H1 (cell line): ENCODE measurements at regions not wholly inside any gene's neighbourhood (a gene's known extent, or its start where the extent isn't known, plus 50 kb on each side); places are given as distances from the start of the nearest gene placed in this dataset.

Source experiments
- CTBP2 ChIP-seq: IDR thresholded peaks from 2 replicates; pipeline ENCODE4 v1.7.0; 2011; ENCODE audit warnings: borderline replicate concordance, mild to moderate bottlenecking, moderate library complexity, mixed read lengths, low read length; ENCODE audit not compliant: insufficient read depth, insufficient read length
- GTF2F1 ChIP-seq: IDR thresholded peaks from 2 replicates; pipeline ENCODE4 v1.6.1; 2012; ENCODE audit warnings: low read depth, low read length, improper control_type of control experiment, borderline replicate concordance
- PHF8 ChIP-seq: fragments of 200-600 bp; sonication (generic); conservative IDR thresholded peaks from 2 replicates; pipeline ENCODE4 v1.7.1; 2012; ENCODE audit warnings: low read depth, mild to moderate bottlenecking, inconsistent platforms, low read length, moderate library complexity
- TF ChIP-seq, protein P1 (sequence below): IDR thresholded peaks from 2 replicates; pipeline ENCODE4 v1.6.1; 2011; ENCODE audit warnings: low read depth, mild to moderate bottlenecking, low read length; ENCODE audit not compliant: insufficient read depth

DNA sequence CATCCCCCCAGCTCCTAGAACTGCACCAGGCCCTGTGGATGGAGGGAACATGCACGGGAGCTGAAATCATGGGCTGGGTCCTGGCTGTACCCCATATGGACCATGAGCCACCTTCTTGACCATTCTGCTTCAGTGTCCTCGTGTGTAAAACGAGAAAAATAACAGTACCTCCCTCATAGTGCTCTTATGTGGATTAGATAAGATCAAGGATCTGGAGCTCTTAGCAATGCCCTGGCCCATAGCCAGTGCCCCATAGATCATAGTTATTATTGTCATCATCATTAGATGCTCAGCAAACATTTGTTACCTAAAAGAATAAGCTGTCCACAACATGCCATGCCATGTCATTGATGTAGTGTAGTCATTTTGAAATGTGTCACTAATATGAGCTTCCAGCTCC is 71.3 kb downstream of the SYNE3 start (continued):
- TF ChIP-seq GTF2F1 (no peak), CTBP2 (no peak), PHF8 (no peak)
- TF ChIP-seq, protein P1, sequence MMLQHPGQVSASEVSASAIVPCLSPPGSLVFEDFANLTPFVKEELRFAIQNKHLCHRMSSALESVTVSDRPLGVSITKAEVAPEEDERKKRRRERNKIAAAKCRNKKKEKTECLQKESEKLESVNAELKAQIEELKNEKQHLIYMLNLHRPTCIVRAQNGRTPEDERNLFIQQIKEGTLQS: no peak
